Heart right ventricle (tissue), 16 donors: ENCODE measurements at regions not wholly inside any gene's neighbourhood (a gene's known extent, or its start where the extent isn't known, plus 50 kb on each side); places are given as distances from the start of the nearest gene placed in this dataset.

Source experiments
- ATAC-seq, 8 donors: fragments of 200-7000 bp; cut with Tn5 transposase; one replicate each; pipeline ENCODE4 v1.9.1; 2020; ENCODE audit warnings: mild to moderate bottlenecking in 8 of 8, moderate library complexity in 8 of 8, moderate number of reproducible peaks in 1 of 8
- DNase-seq, 2 donors: peaks; one replicate each; pipeline ENCODE4 v3.0.0-alpha.2; 2020
- H3K27ac ChIP-seq, 10 donors: fragments of 200-600 bp; sonication (generic) in 2 of 10; one replicate each; pipeline versions ENCODE4 v1.5.0 to v1.8.0; 2020 to 2022; ENCODE audit warnings: mild to moderate bottlenecking in 3 of 10
- H3K27me3 ChIP-seq, 7 donors: fragments of 200-600 bp; one replicate each; pipeline ENCODE4 v1.8.0; 2021 to 2022; ENCODE audit warnings: mild to moderate bottlenecking in 2 of 7
- H3K36me3 ChIP-seq, 9 donors: fragments of 200-600 bp; sonication (generic) in 1 of 9; one replicate each; pipeline versions ENCODE4 v1.5.0 to v1.8.0; 2020 to 2022; ENCODE audit warnings: mild to moderate bottlenecking in 2 of 9
- H3K4me1 ChIP-seq, 9 donors: fragments of 200-600 bp; sonication (generic) in 1 of 9; one replicate each; pipeline versions ENCODE4 v1.5.0 to v1.8.0; 2020 to 2022; ENCODE audit warnings: mild to moderate bottlenecking in 4 of 9
- H3K4me3 ChIP-seq, 10 donors: fragments of 200-600 bp; sonication (generic) in 2 of 10; one replicate each; pipeline versions ENCODE4 v1.5.0 to v1.8.0; 2020 to 2022; ENCODE audit warnings: mild to moderate bottlenecking in 7 of 10, moderate library complexity in 2 of 10
- H3K9me3 ChIP-seq, 11 donors: fragments of 200-600 bp in 10 of 11; sonication (generic) in 2 of 11; one replicate each; pipeline versions ENCODE4 v1.5.0 to v1.8.0; 2013 to 2022; ENCODE audit warnings: mild to moderate bottlenecking in 2 of 11, control low read depth in 1 of 11, moderate library complexity in 1 of 11
- CTCF ChIP-seq, 9 donors: fragments of 200-600 bp; sonication (generic) in 2 of 9; IDR thresholded peaks; one replicate each; pipeline versions ENCODE4 v1.5.0 to v1.8.0; 2021 to 2022; ENCODE audit warnings: antibody characterized with exemption in 9 of 9, mild to moderate bottlenecking in 5 of 9, moderate library complexity in 1 of 9
- WGBS, 2 donors: extraction: QIAGEN DNeasy Blood & Tissue Kit; methylation state at CpG; one replicate each; pipeline ENCODE4 v1.1.7; 2013; ENCODE audit warnings: inconsistent platforms in 1 of 2; 5-methylcytosine and 5-hydroxymethylcytosine counted together
- intact Hi-C, 10 donors: fragments of 100-400 bp; cut with DNase I; formaldehyde crosslinking; loops; one replicate each; pipeline versions ENCODE4 v1.11.1 to v1.14.2; 2022
- donor health status: Arrhythmogenic right ventricular cardiomyopathy.
- donor health status: ischemic (EF 13 %, LVEDD 7.1; RV severe dilation, severe dysfunction).
- donor health status: healthy with polysubstance abuse.
- donor health status: DM: no; HTN: yes; CAD: no.
- donor health status: DM: no; HTN: no; CAD: no.
- donor health status: ischemic (EF 25% LVEDD 6.9; RV normal size, moderate dysfunction).
- donor health status: ischemic (EF 25% LVEDD 5.7; RV mildly dilated, moderate dysfunction).
- donor health status: healthy.
- donor health status: DM: yes; HTN: yes; CAD: no.
- donor health status: Ischemic cardiomyopathy.
- donor health status: ischemic (EF 35%, LVEDD 5.7; RV mildly dilated, moderate dysfunction).
- donor health status: nonischemic (EF 11% LVEDD 7.7; RV severe dilation, severe dysfunction).
- donor health status: DM: yes; HTN: yes; CAD: no.
- donor health status: PGD.
- donor health status: ischemic (EF 29% LVEDD 5.4; RV normal size, mild dysfunction).
- donor health status: nonischemic (EF 23%, LVEDD 6.1; RV moderate dilation, normal function).

GRCh38 chr12:5186715-5187114 lies 143.0 kb downstream of the KCNA5 start:
- H3K36me3 ChIP-seq: no peaks in the 10 kb centered on the region
- ATAC-seq: no peak
- H3K4me1 ChIP-seq: no peaks in the 10 kb centered on the region
- intact Hi-C loops: no loop called here
- no peak for TF ChIP-seq CTCF (IDR thresholded peaks at IDR 0.05)
- no peak overlapping the region for H3K27ac ChIP-seq
- no peak overlapping the region for H3K4me3 ChIP-seq
- no peak for DNase-seq
- no peaks in the 10 kb centered on the region for H3K9me3 ChIP-seq
- 66 to 72% methylated on average over 4 of the region's 4 CpGs for WGBS, 2 donors
- peaks cover 0 to 15% (median 0%) of the 10 kb centered on the region in 7 donors for H3K27me3 ChIP-seq

GRCh38 chr12:5187136-5187535 lies 143.5 kb downstream of the KCNA5 start:
- no peak overlapping the region for H3K27ac ChIP-seq
- H3K9me3 ChIP-seq: no peaks in the 10 kb centered on the region
- no peak overlapping the region for H3K4me3 ChIP-seq
- intact Hi-C loops: no loop called here
- DNase-seq: no peak
- no peak for ATAC-seq
- no peaks in the 10 kb centered on the region for H3K4me1 ChIP-seq
- no peak for TF ChIP-seq CTCF (IDR thresholded peaks at IDR 0.05)
- WGBS, 2 donors: 91 to 92% methylated on average over 2 of the region's 2 CpGs
- no peaks in the 10 kb centered on the region for H3K36me3 ChIP-seq
- peaks cover 0 to 15% (median 0%) of the 10 kb centered on the region in 7 donors for H3K27me3 ChIP-seq

GRCh38 chr12:5188472-5188871 lies 144.8 kb downstream of the KCNA5 start:
- Histone ChIP-seq H3K4me1 (no peaks in the 10 kb centered on the region), H3K9me3 (no peaks in the 10 kb centered on the region), H3K27ac (no peak overlapping the region), H3K4me3 (no peak overlapping the region), H3K36me3 (no peaks in the 10 kb centered on the region), H3K27me3 (peaks cover 0 to 7% (median 0%) of the 10 kb centered on the region in 7 donors)
- no peak for ATAC-seq
- intact Hi-C loops: no loop called here
- WGBS, 2 donors: 81 to 87% methylated on average over 4 of the region's 4 CpGs
- DNase-seq: no peak
- TF ChIP-seq CTCF (IDR thresholded peaks at IDR 0.05): no peak

- no peaks in the 10 kb centered on the region for H3K36me3 ChIP-seq
- H3K27ac ChIP-seq: no peak overlapping the region
- H3K4me1 ChIP-seq: no peaks in the 10 kb centered on the region
- no peak for TF ChIP-seq CTCF (IDR thresholded peaks at IDR 0.05)
- intact Hi-C loops: no loop called here
- H3K9me3 ChIP-seq: no peaks in the 10 kb centered on the region
- 72 to 86% methylated on average over 4 of the region's 4 CpGs for WGBS, 2 donors
- no peak for DNase-seq
- H3K4me3 ChIP-seq: no peak overlapping the region
- no peak for ATAC-seq
- peaks cover 0 to 7% (median 0%) of the 10 kb centered on the region in 7 donors for H3K27me3 ChIP-seq
Measured at GRCh38 chr12:5189173-5189572, 145.5 kb downstream of the KCNA5 start.
